ENCODE measurements at regions not wholly inside any gene's neighbourhood (a gene's known extent, or its start where the extent isn't known, plus 50 kb on each side); places are given as distances from the start of the nearest gene placed in this dataset.

- Histone ChIP-seq H3K4me1 (ENCODE audit: control insufficient read depth in 2 of 2, insufficient read depth in 2 of 2, low read length in 2 of 2) (no peaks in the 10 kb centered on the region), H2AFZ (ENCODE audit: insufficient read depth, low read depth, low read length, poor library complexity, severe bottlenecking) (no peak overlapping the region), H3K27me3 (replicated peaks in 1 of 4; ENCODE audit: control extremely low read depth in 1 of 4, control insufficient read depth in 3 of 4, insufficient read depth in 4 of 4, low read length in 3 of 4) (no peaks in the 10 kb centered on the region), H3K4me3 (ENCODE audit: control extremely low read depth in 1 of 5, extremely low read depth in 1 of 5, insufficient read depth in 1 of 5, low read depth in 2 of 5, low read length in 4 of 5) (no peak overlapping the region), H3K36me3 (replicated peaks in 1 of 2; ENCODE audit: control extremely low read depth in 1 of 2, control insufficient read depth in 1 of 2, extremely low read depth in 1 of 2, insufficient read depth in 2 of 2, low read length in 1 of 2) (no peaks in the 10 kb centered on the region), H3K9ac (ENCODE audit: low read length) (no peak overlapping the region), H3K4me2 (replicated peaks; ENCODE audit: low read depth, low read length, poor library complexity, severe bottlenecking) (no peak overlapping the region), H3K27ac (ENCODE audit: low read length in 2 of 2) (no peak overlapping the region), H3K9me3 (ENCODE audit: control extremely low read depth in 1 of 3, control insufficient read depth in 2 of 3, insufficient read depth in 1 of 3, low read length in 2 of 3) (no peaks in the 10 kb centered on the region), H4K20me1 (ENCODE audit: control insufficient read depth, insufficient read depth, low read length, poor library complexity, severe bottlenecking) (no peaks in the 10 kb centered on the region), H3K79me2 (ENCODE audit: control insufficient read depth, insufficient read depth, low read length) (no peaks in the 10 kb centered on the region)
- no peaks in the 10 kb centered on the region for H3K4me1 Mint-ChIP-seq
- no peak overlapping the region for H3K27ac Mint-ChIP-seq
- no peak overlapping the region for H3K4me3 Mint-ChIP-seq
- TF ChIP-seq, protein P1, sequence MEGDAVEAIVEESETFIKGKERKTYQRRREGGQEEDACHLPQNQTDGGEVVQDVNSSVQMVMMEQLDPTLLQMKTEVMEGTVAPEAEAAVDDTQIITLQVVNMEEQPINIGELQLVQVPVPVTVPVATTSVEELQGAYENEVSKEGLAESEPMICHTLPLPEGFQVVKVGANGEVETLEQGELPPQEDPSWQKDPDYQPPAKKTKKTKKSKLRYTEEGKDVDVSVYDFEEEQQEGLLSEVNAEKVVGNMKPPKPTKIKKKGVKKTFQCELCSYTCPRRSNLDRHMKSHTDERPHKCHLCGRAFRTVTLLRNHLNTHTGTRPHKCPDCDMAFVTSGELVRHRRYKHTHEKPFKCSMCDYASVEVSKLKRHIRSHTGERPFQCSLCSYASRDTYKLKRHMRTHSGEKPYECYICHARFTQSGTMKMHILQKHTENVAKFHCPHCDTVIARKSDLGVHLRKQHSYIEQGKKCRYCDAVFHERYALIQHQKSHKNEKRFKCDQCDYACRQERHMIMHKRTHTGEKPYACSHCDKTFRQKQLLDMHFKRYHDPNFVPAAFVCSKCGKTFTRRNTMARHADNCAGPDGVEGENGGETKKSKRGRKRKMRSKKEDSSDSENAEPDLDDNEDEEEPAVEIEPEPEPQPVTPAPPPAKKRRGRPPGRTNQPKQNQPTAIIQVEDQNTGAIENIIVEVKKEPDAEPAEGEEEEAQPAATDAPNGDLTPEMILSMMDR (IDR thresholded peaks at IDR 0.05), result no peak
- no peak for TF ChIP-seq EZH2 (IDR thresholded peaks at IDR 0.05; ENCODE audit: borderline replicate concordance, insufficient read depth, low read depth, low read length, poor library complexity, severe bottlenecking)
- intact Hi-C loops (cut with micrococcal nuclease), result no loop called here
- ChIA-PET CTCF (no interaction called here), POLR2A (no interaction called here)
- ATAC-seq (ENCODE audit: low read depth) (no peak), DNase-seq (no peak)
- H3K9me3 Mint-ChIP-seq (ENCODE audit: insufficient read depth), result no peaks in the 10 kb centered on the region
- no peaks in the 10 kb centered on the region for H3K27me3 Mint-ChIP-seq
- no CpG with 5 or more reads among the region's 2 CpGs for WGBS (ENCODE audit: insufficient coverage)
Observed at GRCh38 chr6:85058806-85059205, 294.4 kb upstream of the TBX18 start.

GRCh38 chr6:85050149-85050548 is 285.8 kb upstream of the TBX18 start:
- no peaks in the 10 kb centered on the region for H3K36me3 ChIP-seq (replicated peaks in 1 of 2; ENCODE audit: control extremely low read depth in 1 of 2, control insufficient read depth in 1 of 2, extremely low read depth in 1 of 2, insufficient read depth in 2 of 2, low read length in 1 of 2)
- TF ChIP-seq EZH2 (IDR thresholded peaks at IDR 0.05; ENCODE audit: borderline replicate concordance, insufficient read depth, low read depth, low read length, poor library complexity, severe bottlenecking), result no peak
- no peak overlapping the region for H3K27ac ChIP-seq (ENCODE audit: low read length in 2 of 2)
- ATAC-seq (ENCODE audit: low read depth), result no peak
- intact Hi-C loops (cut with micrococcal nuclease), result no loop called here
- H3K9ac ChIP-seq (ENCODE audit: low read length), result no peak overlapping the region
- no peaks in the 10 kb centered on the region for H3K4me1 ChIP-seq (ENCODE audit: control insufficient read depth in 2 of 2, insufficient read depth in 2 of 2, low read length in 2 of 2)
- no peak overlapping the region for H3K4me3 Mint-ChIP-seq
- no peaks in the 10 kb centered on the region for H3K9me3 Mint-ChIP-seq (ENCODE audit: insufficient read depth)
- no peak overlapping the region for H3K27ac Mint-ChIP-seq
- no peaks in the 10 kb centered on the region for H3K27me3 ChIP-seq (replicated peaks in 1 of 4; ENCODE audit: control extremely low read depth in 1 of 4, control insufficient read depth in 3 of 4, insufficient read depth in 4 of 4, low read length in 3 of 4)
- no peak overlapping the region for H3K4me3 ChIP-seq (ENCODE audit: control extremely low read depth in 1 of 5, extremely low read depth in 1 of 5, insufficient read depth in 1 of 5, low read depth in 2 of 5, low read length in 4 of 5)
- H3K9me3 ChIP-seq (ENCODE audit: control extremely low read depth in 1 of 3, control insufficient read depth in 2 of 3, insufficient read depth in 1 of 3, low read length in 2 of 3), result peaks cover 0 to 2% (median 0%) of the 10 kb centered on the region in 3 donors
- no peaks in the 10 kb centered on the region for H3K79me2 ChIP-seq (ENCODE audit: control insufficient read depth, insufficient read depth, low read length)
- no peak for DNase-seq
- no peak overlapping the region for H2AFZ ChIP-seq (ENCODE audit: insufficient read depth, low read depth, low read length, poor library complexity, severe bottlenecking)
- no peaks in the 10 kb centered on the region for H3K27me3 Mint-ChIP-seq
- H3K4me2 ChIP-seq (replicated peaks; ENCODE audit: low read depth, low read length, poor library complexity, severe bottlenecking), result no peak overlapping the region
- no peaks in the 10 kb centered on the region for H3K4me1 Mint-ChIP-seq
- H4K20me1 ChIP-seq (ENCODE audit: control insufficient read depth, insufficient read depth, low read length, poor library complexity, severe bottlenecking), result no peaks in the 10 kb centered on the region
- ChIA-PET CTCF (no interaction called here), POLR2A (no interaction called here)

All from B cell (primary cell).